ENCODE measurements at regions not wholly inside any gene's neighbourhood (a gene's known extent, or its start where the extent isn't known, plus 50 kb on each side); places are given as distances from the start of the nearest gene placed in this dataset.
"Not testable (repeated sequence)": the region's sequence is repeated elsewhere in the genome, so short reads cannot be mapped to it uniquely, and the experiment has no call there.

- no peak for DNase-seq
These were observed 602.4 kb upstream of the CPEB2 start for GRCh38 chr4:14399848-14400247.

DNA sequence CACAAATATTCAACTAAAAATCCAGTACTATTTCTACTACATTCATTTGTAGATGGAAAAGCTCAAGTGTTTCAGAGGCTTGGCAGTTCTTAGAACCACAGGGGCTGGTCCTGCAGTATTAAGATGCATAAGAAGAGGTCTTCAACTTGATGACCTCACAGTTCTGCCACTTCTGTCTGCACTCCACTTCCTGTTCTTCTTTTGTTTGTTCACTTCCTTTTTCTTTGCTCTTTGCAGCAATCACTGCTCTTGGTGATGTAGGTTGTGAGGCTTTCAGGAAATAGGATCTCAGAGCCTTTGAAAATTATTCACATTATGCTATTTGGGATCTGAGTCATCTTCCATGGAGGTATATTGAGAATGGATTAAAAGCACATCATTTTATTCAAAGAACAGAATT, 602.0 kb upstream of the CPEB2 start:
- no peak for DNase-seq

DNA sequence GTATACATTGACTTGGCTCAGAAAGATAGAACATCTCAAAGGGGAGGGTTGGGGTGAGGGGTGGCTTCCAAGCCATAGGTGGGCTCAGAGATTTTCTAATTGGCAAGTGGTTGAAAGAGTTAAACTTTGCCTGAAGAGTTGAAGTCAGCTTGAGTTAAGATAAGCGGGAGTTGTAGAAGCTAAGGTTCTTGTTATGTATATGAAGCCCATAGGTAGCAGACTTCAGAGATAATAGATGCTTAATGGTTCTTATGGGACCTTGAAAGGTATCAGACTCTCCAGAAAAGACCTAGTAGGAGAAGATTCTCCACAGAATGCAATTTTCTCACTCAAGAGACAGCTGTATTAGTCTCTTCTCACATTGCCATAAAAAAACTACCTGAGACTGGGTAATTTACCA, 599.1 kb upstream of the CPEB2 start:
- no peak for DNase-seq

DNA sequence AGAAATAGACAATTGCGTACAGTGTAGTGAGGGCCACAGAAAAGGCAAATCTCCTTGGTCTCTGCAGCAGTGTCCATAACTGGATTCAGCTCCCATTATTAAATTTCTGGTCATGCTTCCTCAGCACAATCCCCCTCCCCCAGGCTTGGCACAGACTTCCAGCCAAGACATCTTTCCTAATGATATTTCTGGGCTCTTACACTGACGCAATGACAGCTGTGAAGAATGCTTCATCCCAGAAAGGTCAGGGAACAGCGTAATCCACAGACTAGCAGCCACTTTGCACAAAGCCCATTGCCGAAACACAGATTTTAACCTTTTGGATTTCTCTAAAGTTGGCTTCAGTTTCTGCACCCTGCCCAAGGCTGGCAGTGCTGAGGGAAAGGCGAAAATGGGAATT, 597.6 kb upstream of the CPEB2 start:
- no peak for DNase-seq

GRCh38 chr4:14410516-14410915, 591.8 kb upstream of the CPEB2 start:
- DNase-seq: no peak

- no peak for DNase-seq
These were observed 587.1 kb upstream of the CPEB2 start for GRCh38 chr4:14415146-14415545.

DNA sequence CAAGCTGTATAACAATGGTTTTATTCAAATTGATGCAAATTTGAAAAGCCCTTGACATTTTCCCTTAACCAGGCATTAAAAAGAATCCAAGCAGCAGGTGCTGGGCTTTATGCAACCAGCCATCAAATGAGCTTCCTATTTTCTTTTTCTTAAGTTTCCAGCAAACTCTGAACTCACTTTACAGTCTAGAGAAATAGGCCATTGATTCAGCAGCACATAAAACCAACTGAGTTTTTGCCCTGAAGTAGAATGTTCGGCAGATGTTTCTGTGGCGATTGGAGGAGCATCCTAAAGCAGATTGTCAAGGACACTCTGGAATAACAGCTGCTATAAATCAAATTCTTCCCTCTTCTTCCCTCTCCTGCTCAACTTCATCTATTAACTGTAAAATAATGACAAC, 582.8 kb upstream of the CPEB2 start:
- no peak for DNase-seq

GRCh38 chr4:14426297-14426696, 576.0 kb upstream of the CPEB2 start:
- not testable (repeated sequence) for DNase-seq

DNA sequence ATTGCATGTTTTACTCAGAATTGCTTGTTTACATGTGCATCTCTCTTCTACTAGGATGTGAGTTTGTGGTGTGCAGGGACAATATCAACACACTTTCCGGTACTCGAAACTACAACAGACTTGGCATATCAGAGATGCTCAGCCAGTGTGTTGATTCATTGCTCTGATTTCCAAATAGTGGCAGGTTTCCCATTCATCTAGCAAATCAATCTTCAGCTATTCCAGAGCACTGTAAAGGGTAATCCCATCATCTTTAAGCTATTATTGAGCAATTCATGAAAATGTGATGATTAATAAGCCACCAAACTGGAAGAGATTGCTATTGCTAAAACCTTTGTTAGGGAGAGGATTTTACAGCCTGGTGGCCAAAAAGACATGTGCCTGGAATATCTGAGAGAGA, 574.2 kb upstream of the CPEB2 start:
- DNase-seq: no peak

GRCh38 chr4:14431155-14432134, 570.8 kb upstream of the CPEB2 start:
- no peak for DNase-seq

GRCh38 chr4:14434483-14434882, 567.8 kb upstream of the CPEB2 start:
- DNase-seq: no peak

GRCh38 chr4:14434916-14435315, 567.4 kb upstream of the CPEB2 start:
- no peak for DNase-seq

DNA sequence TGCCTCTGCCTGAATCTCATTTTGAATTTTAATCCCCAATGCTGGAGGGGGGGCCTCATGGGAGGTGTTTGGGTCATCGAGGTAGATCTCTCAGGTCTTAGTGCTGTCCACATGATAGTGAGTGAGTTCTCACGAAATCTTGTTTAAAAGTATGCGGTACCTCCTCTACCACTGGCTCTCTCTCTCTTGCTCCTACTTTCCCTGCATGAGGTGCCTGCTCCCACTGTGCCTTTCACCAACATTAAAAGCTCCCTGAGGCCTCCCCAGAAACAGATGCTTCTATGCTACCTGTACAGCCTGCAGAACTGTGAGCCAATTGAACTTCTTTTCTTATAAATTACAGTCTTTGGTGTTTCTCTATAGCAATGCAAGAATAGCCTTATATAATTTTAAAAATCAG, 560.7 kb upstream of the CPEB2 start:
- DNase-seq: no peak

DNA sequence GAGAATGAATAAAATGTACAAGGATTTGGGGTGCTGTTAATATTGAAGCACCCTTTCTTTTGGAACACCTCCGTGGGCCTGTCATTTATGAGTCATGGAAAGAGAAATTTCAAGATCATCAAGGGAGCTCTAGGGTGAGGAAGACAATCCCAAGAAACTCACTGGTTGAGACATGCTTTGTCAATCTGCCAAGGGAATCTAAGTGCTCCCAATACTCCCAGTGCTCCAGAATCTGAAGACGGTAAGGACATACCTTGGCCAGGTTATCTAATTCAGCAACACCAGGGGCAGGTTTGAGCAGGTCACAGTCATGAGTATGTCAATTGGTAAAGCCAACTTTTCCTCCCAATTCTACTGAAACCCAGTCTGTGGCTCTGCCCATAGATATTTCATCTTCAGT, 556.4 kb upstream of the CPEB2 start:
- no peak for DNase-seq

DNA sequence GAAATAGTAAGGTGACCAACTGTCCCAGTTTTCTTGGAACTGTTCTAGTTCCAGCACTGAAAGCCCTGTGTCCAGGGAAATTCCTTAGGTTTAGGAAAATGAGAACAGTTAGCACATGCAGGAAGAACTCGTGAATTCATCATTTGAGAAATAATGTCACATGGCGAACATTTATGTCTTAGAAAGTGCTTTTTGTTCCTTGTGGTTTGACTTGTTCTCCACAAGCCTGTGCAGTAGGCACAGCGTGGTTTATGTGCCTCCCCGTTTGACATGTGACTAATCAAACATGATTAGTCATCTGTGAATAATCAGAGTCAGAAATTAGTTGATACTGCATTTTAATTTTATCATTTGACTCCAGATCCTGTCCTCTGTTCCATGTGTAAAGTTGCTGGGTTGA, 556.0 kb upstream of the CPEB2 start:
- no peak for DNase-seq

DNA sequence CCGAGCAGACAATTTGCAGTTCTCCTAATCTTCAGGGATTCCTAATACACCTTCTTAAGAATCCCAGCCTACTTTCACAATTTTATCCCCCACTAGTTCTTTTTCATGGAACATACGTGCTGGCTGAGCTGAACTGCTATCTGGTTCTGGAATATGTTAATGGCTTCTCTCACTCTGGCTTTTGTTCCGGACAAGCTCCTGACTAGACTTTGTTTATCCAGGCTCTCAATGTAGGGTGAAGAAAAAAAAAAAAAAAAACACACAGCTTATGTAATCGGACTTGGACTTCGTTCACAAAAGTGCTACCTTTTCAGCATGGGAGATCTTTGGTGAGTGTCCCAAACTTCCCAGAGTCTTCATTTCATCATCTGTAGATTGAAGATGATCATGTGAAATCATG, 555.4 kb upstream of the CPEB2 start:
- DNase-seq: no peak

GRCh38 chr4:14449308-14449707, 553.0 kb upstream of the CPEB2 start:
- no peak for DNase-seq

DNA sequence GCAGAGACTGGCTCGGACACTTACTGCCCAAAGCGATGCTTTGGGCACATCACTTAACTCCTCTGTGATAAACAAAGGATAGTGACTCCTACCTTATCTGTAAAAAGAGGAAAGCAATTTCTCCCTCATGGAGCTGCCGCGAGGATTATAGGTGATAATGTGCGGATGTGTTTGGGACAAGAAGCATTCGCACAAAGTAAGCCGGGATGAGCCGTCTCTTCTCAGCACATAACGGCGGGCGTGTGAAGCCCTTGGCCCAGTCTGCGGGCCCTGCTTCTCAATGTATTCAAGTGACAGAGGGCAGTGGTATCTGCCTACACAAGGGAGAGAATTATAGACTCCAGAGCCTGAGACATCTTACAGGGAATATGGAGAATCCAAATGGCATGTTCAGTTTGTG, 550.3 kb upstream of the CPEB2 start:
- DNase-seq: no peak

- DNase-seq: no peak
These were observed 549.5 kb upstream of the CPEB2 start for GRCh38 chr4:14452764-14453163.

DNA sequence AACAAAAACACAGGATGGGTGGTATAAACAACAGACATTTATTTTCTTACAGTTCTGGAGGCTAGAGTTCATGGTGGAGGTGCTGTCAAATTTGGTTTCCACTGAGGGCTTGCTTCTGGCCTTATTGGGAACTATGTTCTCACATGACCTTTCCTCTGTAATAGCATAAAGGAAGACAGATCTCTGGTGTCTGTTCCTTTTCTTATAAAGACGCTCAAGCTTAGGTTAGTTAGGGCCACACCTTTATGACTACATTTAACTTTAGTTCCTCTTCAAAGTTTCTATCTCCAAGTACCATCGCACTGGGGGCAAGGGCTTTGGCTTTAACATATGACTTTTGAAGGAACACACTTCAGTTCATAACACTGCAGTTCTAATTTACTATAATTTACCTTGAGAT, 543.8 kb upstream of the CPEB2 start:
- DNase-seq: no peak

- DNase-seq: no peak
These were observed 537.2 kb upstream of the CPEB2 start for GRCh38 chr4:14465057-14465456.

GRCh38 chr4:14465507-14465906, 536.8 kb upstream of the CPEB2 start:
- DNase-seq: no peak

- no peak for DNase-seq
These were observed 523.8 kb upstream of the CPEB2 start for GRCh38 chr4:14478504-14478903.

- DNase-seq: no peak
These were observed 505.9 kb upstream of the CPEB2 start for GRCh38 chr4:14496408-14496807.

DNA sequence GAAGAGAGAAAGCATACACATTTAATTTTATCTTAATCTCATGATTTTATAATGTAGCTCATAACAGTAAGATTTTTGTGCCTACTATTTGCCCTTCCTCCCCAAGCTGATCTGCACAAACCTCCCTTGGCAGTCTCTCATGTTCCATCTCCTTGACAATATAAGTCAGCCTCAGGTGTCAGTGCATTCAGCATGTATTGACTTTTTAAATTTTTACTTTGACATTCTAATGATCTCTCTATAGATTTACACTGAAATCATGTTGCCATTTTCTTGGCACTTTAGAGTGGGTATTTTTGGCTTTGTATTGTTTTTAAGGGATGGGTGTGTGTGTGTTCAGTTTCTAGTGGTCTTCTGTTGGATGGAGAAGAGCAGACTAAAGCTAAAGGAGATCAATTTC, 505.3 kb upstream of the CPEB2 start:
- no peak for DNase-seq
